ENCODE measurements at regions not wholly inside any gene's neighbourhood (a gene's known extent, or its start where the extent isn't known, plus 50 kb on each side); places are given as distances from the start of the nearest gene placed in this dataset.

GRCh38 chr20:50320005-50320900, 129.6 kb downstream of the CEBPB start:
- H3K36me3 Mint-ChIP-seq (ENCODE audit: low read depth) = no peaks in the 10 kb centered on the region
- H3K27me3 Mint-ChIP-seq (ENCODE audit: low read depth) = peaks cover 28% of the 10 kb centered on the region
- no peak for DNase-seq
- no peaks in the 10 kb centered on the region for H3K9me3 Mint-ChIP-seq (ENCODE audit: insufficient read depth)
- no peak for ATAC-seq
- CTCF ChIA-PET = no interaction called here
- POLR2A ChIA-PET = interaction anchor here (0.7 kb wide), 1 partner anchor 19 kb away, joined by 3 read pairs; no protein-coding TSS in a partner anchor
- H3K4me3 Mint-ChIP-seq = no peak overlapping the region
- no peak overlapping the region for H3K27ac Mint-ChIP-seq
- H3K4me1 Mint-ChIP-seq (ENCODE audit: low read depth) = peaks cover 3% of the 10 kb centered on the region

- Mint-ChIP-seq H3K9me3 (ENCODE audit: insufficient read depth) (no peaks in the 10 kb centered on the region), H3K27ac (no peak overlapping the region), H3K27me3 (ENCODE audit: low read depth) (peaks cover 24% of the 10 kb centered on the region), H3K36me3 (ENCODE audit: low read depth) (no peaks in the 10 kb centered on the region), H3K4me3 (no peak overlapping the region), H3K4me1 (ENCODE audit: low read depth) (peaks cover 3% of the 10 kb centered on the region)
- ChIA-PET POLR2A (no interaction called here), CTCF (no interaction called here)
- DNase-seq (no peak), ATAC-seq (no peak)
Observed at GRCh38 chr20:50320901-50321796, 130.5 kb downstream of the CEBPB start.

DNA sequence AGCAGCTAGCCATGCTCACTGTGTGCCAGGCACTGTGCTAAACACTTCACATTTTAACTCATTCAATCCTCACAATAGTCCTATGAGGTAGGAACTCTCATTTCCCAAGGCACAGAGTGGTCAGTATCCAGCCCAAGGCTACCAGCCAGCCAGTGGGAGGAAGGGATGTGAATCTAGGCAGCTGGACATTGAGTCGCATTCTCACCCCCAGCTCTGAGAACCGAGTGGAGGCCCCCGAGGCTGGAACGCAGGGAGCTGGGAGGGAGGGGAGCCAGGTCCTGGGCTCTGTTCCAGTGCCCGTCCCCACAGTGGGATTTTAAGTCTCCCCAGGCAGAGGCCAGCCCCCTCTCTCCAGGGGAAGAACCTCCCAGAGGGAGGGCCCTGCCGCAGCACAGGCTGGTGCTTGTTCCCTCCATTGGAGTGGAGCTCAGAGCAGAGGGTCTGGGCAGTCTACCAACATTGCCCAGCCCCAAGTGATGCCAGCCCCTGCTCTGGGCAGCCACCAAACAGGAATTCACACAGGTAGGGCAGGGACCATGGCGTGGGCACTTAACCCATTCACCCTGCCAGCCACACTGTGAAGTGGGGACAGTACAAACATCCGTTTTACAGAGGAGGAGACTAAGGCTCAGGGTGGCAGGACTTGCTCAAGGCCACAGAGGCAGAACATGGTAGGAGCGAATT, 131.3 kb downstream of the CEBPB start:
- H3K36me3 Mint-ChIP-seq (ENCODE audit: low read depth) = no peaks in the 10 kb centered on the region
- H3K4me1 Mint-ChIP-seq (ENCODE audit: low read depth) = peaks cover 3% of the 10 kb centered on the region
- no peak overlapping the region for H3K27ac Mint-ChIP-seq
- DNase-seq = no peak
- H3K4me3 Mint-ChIP-seq = no peak overlapping the region
- CTCF ChIA-PET = no interaction called here
- peaks cover 19% of the 10 kb centered on the region for H3K27me3 Mint-ChIP-seq (ENCODE audit: low read depth)
- POLR2A ChIA-PET = no interaction called here
- no peaks in the 10 kb centered on the region for H3K9me3 Mint-ChIP-seq (ENCODE audit: insufficient read depth)
- no peak for ATAC-seq

- Mint-ChIP-seq H3K9me3 (ENCODE audit: insufficient read depth) (no peaks in the 10 kb centered on the region), H3K4me1 (ENCODE audit: low read depth) (peaks cover 3% of the 10 kb centered on the region), H3K4me3 (no peak overlapping the region), H3K27me3 (ENCODE audit: low read depth) (peaks cover 18% of the 10 kb centered on the region), H3K36me3 (ENCODE audit: low read depth) (no peaks in the 10 kb centered on the region), H3K27ac (peak overlapping the region; percentile 8)
- ATAC-seq = no peak
- DNase-seq = no peak
- CTCF ChIA-PET = no interaction called here
- POLR2A ChIA-PET = no interaction called here
Observed at GRCh38 chr20:50322703-50323131, 132.1 kb downstream of the CEBPB start.

GRCh38 chr20:50323209-50323608, 132.6 kb downstream of the CEBPB start:
- CTCF ChIA-PET = no interaction called here
- H3K27ac Mint-ChIP-seq = no peak overlapping the region
- H3K9me3 Mint-ChIP-seq (ENCODE audit: insufficient read depth) = no peaks in the 10 kb centered on the region
- DNase-seq = no peak
- no peaks in the 10 kb centered on the region for H3K36me3 Mint-ChIP-seq (ENCODE audit: low read depth)
- POLR2A ChIA-PET = no interaction called here
- no peak for ATAC-seq
- no peak overlapping the region for H3K4me3 Mint-ChIP-seq
- peaks cover 3% of the 10 kb centered on the region for H3K4me1 Mint-ChIP-seq (ENCODE audit: low read depth)
- peaks cover 17% of the 10 kb centered on the region for H3K27me3 Mint-ChIP-seq (ENCODE audit: low read depth)

DNA sequence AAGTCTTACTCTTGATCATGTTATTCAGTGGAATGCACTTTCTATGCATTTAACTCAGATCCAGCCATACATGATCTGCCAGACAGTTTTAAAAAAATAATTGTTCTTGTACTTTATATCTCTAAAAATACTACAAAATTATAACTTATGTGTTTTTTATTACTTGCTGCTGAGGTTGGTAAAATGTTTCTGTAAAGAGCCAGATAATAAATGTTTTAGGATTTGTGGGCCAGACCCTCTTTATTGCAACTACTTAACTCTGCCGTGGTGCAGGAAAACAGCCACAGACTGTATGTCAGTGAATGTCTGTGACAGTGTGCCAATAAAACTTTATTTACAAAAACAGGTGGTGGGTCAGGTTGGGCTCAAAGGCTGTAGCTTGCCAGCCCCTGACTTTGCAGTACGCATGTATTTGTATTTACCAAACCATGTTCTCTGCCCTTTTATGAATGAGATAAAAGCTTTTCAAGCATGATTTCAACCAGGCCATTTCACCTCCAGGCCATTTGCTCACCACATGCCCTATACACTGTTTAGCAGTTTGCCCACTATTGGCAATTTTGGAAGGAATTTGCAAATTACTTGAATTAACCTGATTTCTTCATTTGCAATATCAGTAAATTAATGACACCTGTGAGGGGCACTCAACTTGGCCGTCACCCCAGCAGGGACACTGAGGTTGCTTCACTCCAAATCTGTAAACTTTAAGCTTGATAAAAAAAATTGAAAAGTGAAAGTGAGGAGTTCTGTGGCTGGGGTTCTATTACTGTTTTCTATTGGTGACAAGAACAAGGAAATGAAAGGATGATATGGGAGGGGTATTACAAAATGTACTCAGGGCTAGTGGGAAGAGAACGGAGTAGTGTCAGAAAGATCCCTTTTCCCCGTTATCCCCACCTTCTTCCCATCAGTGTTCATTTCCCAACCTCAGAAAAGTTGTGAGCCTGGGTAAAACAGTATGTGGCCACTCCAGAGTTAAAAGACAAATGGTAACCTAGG, 133.4 kb downstream of the CEBPB start:
- no peak for DNase-seq
- Mint-ChIP-seq H3K9me3 (ENCODE audit: insufficient read depth) (no peaks in the 10 kb centered on the region), H3K27ac (no peak overlapping the region), H3K4me3 (no peak overlapping the region), H3K27me3 (ENCODE audit: low read depth) (peaks cover 11% of the 10 kb centered on the region), H3K4me1 (ENCODE audit: low read depth) (peaks cover 3% of the 10 kb centered on the region), H3K36me3 (ENCODE audit: low read depth) (no peaks in the 10 kb centered on the region)
- ATAC-seq = no peak
- POLR2A ChIA-PET = no interaction called here
- CTCF ChIA-PET = interaction anchor here (0.9 kb wide), 1 partner anchor 10 kb away, joined by 3 read pairs; no protein-coding TSS in a partner anchor

GRCh38 chr20:50325215-50325614, 134.6 kb downstream of the CEBPB start:
- no peak overlapping the region for H3K27ac Mint-ChIP-seq
- peaks cover 16% of the 10 kb centered on the region for H3K27me3 Mint-ChIP-seq (ENCODE audit: low read depth)
- DNase-seq (no peak), ATAC-seq (no peak)
- H3K4me3 Mint-ChIP-seq = no peak overlapping the region
- ChIA-PET CTCF (no interaction called here), POLR2A (no interaction called here)
- no peaks in the 10 kb centered on the region for H3K36me3 Mint-ChIP-seq (ENCODE audit: low read depth)
- H3K9me3 Mint-ChIP-seq (ENCODE audit: insufficient read depth) = no peaks in the 10 kb centered on the region
- H3K4me1 Mint-ChIP-seq (ENCODE audit: low read depth) = peaks cover 3% of the 10 kb centered on the region

DNA sequence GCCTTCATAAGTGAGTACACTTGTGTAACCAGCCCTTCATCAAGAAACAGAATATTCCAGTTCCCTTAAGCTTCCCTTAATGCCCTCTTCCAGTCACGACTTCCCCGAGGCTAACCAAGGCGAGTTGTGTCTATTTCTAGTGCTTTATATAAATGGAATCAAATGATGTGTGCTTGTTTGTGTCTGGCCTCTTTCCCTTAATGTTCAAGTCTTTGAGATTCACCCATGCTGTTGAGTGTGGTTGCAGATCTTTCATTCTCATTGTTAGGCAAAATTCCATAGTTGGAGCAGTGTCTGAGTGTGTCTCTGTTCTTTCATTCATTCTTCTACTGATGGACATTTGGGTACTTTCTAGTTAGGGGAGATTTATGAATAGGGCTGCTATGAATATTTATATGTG, 135.0 kb downstream of the CEBPB start:
- CTCF ChIA-PET = no interaction called here
- no peak for ATAC-seq
- no peaks in the 10 kb centered on the region for H3K9me3 Mint-ChIP-seq (ENCODE audit: insufficient read depth)
- H3K27ac Mint-ChIP-seq = no peak overlapping the region
- POLR2A ChIA-PET = no interaction called here
- peaks cover 18% of the 10 kb centered on the region for H3K27me3 Mint-ChIP-seq (ENCODE audit: low read depth)
- no peak for DNase-seq
- H3K4me1 Mint-ChIP-seq (ENCODE audit: low read depth) = peaks cover 4% of the 10 kb centered on the region
- no peaks in the 10 kb centered on the region for H3K36me3 Mint-ChIP-seq (ENCODE audit: low read depth)
- H3K4me3 Mint-ChIP-seq = no peak overlapping the region

GRCh38 chr20:50327666-50328065, 137.0 kb downstream of the CEBPB start:
- no peaks in the 10 kb centered on the region for H3K36me3 Mint-ChIP-seq (ENCODE audit: low read depth)
- no peak overlapping the region for H3K27ac Mint-ChIP-seq
- ChIA-PET CTCF (interaction anchor here (0.8 to 1.4 kb wide), 3 partner anchors 9 to 159 kb away, joined by 3 read pairs; no protein-coding TSS in a partner anchor), POLR2A (interaction anchor here (1.2 kb wide), 1 partner anchor 11 kb away, joined by 4 read pairs; no protein-coding TSS in a partner anchor)
- ATAC-seq (no peak), DNase-seq (no peak)
- peaks cover 26% of the 10 kb centered on the region for H3K27me3 Mint-ChIP-seq (ENCODE audit: low read depth)
- no peaks in the 10 kb centered on the region for H3K9me3 Mint-ChIP-seq (ENCODE audit: insufficient read depth)
- H3K4me1 Mint-ChIP-seq (ENCODE audit: low read depth) = peaks cover 3% of the 10 kb centered on the region
- no peak overlapping the region for H3K4me3 Mint-ChIP-seq

DNA sequence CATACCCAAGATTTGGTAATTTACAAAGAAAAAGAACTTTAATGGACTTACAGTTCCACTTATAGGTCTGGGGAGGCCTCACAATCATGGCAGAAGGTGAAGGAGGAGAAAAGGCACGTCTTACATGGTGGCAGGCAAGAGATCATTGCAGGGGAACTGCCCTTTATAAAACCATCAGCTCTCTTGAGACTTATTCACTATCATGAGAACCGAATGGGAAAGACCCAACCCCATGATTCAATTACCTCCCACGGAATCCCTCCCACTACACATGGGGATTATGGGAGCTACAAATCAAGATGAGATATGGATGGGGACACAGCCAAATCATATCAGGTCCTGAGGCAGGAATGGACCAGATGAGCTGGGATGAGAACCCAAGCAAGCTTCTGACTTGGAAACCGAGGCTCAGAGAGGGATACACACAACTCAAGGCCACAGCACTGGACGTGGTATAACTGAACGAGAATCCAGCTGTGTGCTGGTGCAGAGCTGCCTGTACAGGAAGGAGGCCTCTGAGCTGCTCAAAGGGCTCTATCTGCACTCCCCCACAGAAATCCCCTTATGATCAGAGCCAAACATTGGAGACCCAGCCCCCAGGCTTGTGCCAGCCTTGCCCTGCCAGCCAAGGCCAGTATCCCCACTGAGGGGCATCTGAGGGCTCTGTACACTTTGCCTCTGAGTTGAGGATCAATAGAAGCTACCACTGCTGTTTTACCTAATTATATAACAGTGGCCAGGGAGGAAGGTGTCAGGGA, 137.8 kb downstream of the CEBPB start:
- DNase-seq (no peak), ATAC-seq (no peak)
- Mint-ChIP-seq H3K36me3 (ENCODE audit: low read depth) (no peaks in the 10 kb centered on the region), H3K4me1 (ENCODE audit: low read depth) (peaks cover 3% of the 10 kb centered on the region), H3K9me3 (ENCODE audit: insufficient read depth) (no peaks in the 10 kb centered on the region), H3K4me3 (no peak overlapping the region), H3K27me3 (ENCODE audit: low read depth) (peaks cover 29% of the 10 kb centered on the region), H3K27ac (no peak overlapping the region)
- CTCF ChIA-PET = interaction anchor here (0.8 to 1.4 kb wide), 4 partner anchors 10 to 160 kb away, joined by 3 to 5 read pairs (median 3); no protein-coding TSS in a partner anchor
- POLR2A ChIA-PET = interaction anchor here (1.2 kb wide), 1 partner anchor 10 kb away, joined by 4 read pairs; no protein-coding TSS in a partner anchor

Measured in activated CD8-positive, alpha-beta T cell treated with anti-CD3 and anti-CD28 coated beads, Interleukin-2, amount 10 ng/mL, durations not matched to agents 7 days and 5 days (primary cell).